HG03064 (cell line): ENCODE measurements at regions not wholly inside any gene's neighbourhood (a gene's known extent, or its start where the extent isn't known, plus 50 kb on each side); places are given as distances from the start of the nearest gene placed in this dataset.

Source experiments
- ATAC-seq: cut with Tn5 transposase; IDR thresholded peaks from one replicate; pipeline ENCODE4 v1.9.1; 2021; ENCODE audit warnings: low read depth; ENCODE audit not compliant: unreplicated experiment

- no peak for ATAC-seq
These were observed 217.5 kb downstream of the SOX9 start for GRCh38 chr17:72338304-72338703.

GRCh38 chr17:72338847-72339790, 218.3 kb downstream of the SOX9 start:
- no peak for ATAC-seq

DNA sequence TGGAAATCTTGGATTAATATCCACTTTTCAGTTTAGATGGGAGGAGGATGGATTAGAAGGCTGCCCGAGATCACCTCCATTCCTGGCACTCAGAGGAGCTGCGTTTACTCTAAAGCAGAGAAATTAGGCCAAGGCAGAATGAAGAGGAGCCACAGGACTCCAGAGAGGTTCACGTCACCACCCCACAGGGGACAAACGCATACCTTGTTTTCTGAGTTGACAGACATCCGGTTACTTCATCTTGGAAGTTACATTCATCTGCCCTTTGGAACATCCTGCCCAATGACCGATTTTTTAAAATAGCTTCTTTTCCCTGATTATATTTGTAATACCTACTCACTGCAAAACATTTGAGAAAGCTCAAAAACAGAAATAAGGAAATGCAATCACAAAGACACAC, 220.0 kb downstream of the SOX9 start:
- ATAC-seq: no peak

DNA sequence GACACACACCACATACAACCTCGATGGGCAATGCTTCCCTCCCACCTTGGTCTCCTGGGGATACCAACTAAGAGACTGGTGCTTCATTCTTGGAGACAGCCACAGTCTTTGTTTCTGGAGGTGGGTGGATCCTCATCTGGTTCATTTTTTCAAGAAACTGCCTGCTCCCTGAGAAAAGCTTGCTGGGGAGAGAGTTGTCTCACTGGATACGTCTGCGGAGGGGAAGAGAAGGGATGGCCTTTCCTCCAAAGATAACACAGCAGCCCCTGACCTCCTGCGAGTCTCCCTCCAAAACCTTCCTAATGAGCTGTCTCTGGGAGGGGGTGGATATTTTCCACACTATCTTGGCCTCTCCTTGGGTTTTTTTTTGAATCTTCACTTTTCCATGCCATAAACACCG, 221.2 kb downstream of the SOX9 start:
- ATAC-seq: no peak

DNA sequence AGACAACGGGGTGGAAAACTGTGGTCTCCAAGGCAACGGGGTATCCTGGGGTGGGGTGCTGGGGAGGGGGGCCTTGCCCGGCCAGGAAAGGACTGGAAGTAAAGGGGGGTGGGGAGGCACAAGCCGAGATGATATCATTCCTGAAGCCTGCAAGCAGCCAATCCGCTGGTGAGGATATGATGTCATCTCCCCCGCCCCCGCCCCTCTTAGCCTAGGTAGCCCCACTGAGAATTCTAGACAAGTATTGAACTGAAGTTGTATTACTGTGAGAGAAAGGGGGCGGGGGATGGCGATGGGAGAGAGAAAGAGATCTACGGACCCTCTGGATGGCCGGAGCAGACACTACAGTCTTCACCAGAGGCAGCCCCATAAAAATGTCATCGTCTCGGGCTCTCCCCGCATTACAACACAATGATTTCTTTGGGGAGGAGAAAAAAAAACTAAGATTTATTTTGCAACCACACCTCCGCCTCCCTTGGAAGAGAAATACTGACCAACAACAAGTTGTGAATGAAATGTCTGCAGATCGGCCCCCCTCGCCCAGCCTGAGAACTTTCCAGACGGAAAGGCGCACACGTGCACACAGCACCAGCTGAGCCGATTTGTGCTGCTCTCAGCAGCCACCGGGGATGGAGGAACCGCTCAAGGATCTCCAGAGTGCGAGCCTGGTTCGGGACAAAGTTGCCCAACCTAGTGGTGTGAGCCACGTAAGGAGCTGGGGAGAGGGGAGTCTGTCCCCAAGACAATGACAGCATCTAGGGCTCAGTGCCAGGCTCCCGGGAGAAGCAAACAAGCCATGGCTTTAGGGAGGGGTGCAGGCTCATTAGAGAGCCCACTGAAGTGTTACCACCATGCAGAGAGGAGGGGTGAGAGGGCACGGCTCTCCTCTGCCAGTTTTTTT, 222.1 kb downstream of the SOX9 start:
- no peak for ATAC-seq

GRCh38 chr17:72343911-72344310, 223.1 kb downstream of the SOX9 start:
- ATAC-seq: no peak

- ATAC-seq: no peak
These were observed 223.8 kb downstream of the SOX9 start for GRCh38 chr17:72344613-72345012.

- ATAC-seq: no peak
These were observed 224.3 kb downstream of the SOX9 start for GRCh38 chr17:72345088-72345487.

GRCh38 chr17:72345536-72345935, 224.7 kb downstream of the SOX9 start:
- no peak for ATAC-seq

GRCh38 chr17:72346306-72346705, 225.5 kb downstream of the SOX9 start:
- no peak for ATAC-seq

DNA sequence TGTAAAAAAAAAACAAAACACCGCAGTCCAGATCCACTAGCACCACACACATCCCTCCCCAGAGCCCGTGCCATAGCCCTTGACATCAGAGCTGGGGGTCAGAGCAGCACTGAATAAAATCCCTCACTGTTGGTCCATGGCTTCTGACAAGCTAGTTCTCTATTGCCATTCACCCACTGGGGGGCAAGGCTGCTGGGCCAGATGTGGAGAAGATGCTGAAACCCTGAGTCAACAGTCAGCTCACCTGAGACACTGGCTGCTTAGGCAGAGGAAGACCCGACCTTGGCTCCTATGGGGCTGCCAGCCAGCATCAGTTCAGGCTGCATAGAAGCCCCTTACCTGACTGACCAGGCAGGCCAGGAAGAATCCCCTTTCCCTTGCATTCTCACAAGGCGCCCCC, 228.2 kb downstream of the SOX9 start:
- ATAC-seq: no peak

DNA sequence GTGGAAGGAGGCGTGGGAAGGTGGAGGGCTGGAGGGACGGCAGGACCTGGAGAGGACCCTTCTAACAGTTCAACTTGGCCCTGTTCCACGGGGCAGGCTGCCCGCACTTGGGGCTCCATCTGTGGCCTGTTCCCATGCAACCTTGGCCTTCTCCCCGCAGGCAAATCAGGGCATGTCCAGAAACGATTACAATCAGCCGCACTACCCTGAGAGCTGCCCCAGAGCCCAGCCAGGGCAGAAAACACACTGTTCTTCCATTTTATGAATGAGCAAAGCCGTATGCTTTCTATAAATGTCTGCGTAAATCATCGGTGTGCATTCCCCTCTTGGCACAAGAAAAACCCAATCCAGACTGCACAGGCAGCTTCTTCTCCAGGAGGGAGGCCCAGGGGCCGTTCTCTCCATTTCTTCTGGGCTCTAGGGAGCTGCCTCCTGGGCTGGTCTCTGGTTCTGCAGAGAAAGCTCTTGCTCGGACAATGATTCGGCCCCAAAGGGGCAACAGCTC, 228.7 kb downstream of the SOX9 start:
- no peak for ATAC-seq

DNA sequence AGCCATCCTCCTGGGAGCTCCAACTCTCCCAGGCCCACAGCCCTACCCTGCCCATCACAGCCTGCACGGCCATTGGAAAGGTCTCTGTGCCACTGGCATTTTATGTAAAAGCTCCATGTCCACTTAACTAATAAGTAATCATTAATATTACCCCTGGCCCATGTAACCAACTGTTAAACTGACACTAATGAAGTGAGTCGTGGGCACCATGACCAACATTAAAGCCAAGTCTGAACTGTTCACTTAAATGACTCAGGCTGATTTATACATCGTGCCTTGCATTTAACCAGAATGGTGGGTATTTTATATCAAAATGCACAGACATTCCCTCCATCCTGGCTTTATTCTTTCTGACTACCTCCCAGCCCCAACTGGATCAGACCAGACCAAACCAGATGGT, 229.3 kb downstream of the SOX9 start:
- ATAC-seq: no peak

GRCh38 chr17:72351365-72351764, 230.5 kb downstream of the SOX9 start:
- no peak for ATAC-seq

DNA sequence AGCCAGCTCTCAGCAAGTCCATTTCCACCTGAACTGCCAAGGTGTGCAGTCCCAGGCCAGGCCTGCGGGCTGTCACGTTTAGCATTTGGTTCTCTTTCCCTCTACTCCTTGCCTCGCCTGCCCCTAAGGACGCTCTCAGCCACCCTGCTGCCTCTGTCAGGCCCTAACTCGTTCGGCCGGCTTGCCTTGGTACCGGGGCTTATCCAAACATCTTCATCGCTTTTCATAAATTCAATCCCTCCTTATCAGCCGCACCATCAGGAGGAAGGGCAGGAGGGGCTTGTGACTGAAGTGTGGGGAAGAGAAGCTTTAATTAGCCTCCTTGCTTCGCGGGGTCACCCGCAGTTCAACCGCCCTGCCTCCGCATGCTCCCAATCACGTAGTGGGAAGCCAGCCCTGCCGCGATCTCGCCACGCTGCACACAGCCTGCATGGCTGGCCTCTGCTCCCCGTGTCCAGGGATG, 231.1 kb downstream of the SOX9 start:
- no peak for ATAC-seq

DNA sequence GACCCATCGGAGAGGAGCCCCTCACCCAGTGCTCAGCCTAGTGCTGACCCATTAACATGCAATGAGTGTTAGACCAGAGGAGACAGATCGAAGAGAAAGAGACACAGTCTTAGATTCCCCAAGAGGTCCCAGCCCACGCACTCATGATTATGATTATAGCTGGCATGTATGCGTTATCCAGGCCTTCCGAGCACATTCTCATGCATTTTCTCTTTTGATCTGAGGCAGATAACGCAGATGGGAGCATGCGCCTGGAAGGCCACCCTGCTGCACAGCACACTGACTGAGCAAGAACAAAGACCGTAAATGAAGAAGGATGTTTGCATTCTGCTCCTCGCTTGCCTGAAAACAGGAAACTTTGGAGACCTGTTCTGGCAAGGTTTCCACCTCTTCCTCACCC, 232.7 kb downstream of the SOX9 start:
- no peak for ATAC-seq

GRCh38 chr17:72354071-72354470, 233.3 kb downstream of the SOX9 start:
- no peak for ATAC-seq

GRCh38 chr17:72357764-72358365, 237.0 kb downstream of the SOX9 start:
- ATAC-seq: no peak

DNA sequence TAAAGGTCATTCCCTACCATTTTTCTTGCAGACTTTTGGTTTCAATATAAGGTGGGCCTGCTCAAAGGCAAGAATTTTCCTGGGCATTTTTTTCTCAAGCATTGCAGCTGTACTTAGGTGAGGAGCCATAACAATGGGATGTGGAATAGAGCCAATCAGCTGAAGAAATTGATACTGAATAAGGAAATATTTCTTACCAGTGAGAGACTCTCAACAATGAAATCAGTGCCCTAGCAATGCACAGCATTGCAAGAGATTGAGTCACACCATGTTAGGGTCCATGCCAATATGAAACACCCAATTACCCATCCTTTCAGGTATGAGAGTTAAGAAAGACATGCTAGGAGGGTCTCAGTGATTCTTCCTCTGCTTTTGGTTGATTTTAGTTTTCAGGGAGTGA, 237.6 kb downstream of the SOX9 start:
- no peak for ATAC-seq

GRCh38 chr17:72359274-72359673, 238.5 kb downstream of the SOX9 start:
- no peak for ATAC-seq

DNA sequence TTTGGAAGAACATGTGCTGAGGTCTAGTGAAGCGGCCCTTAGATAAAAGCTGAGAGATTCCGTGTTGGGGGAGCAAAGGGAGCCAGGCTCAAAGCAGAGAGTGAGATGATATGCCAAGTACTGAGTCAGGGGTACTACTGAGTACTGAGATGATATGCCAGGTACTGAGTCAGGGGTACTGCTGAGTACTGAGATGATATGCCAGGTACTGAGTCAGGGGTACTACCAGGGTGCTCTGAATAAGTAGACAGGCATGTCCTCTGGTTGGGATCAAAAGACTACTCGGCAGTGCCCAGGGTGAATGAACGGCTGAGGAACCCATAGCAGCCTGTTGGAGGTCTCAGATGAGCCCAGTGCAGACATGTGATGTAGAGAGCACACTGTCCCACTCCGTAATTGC, 239.0 kb downstream of the SOX9 start:
- no peak for ATAC-seq
